NCI-H1105 treated with DMSO at 0.1 percent for 48 hours (cell line): ENCODE measurements at regions not wholly inside any gene's neighbourhood (a gene's known extent, or its start where the extent isn't known, plus 50 kb on each side); places are given as distances from the start of the nearest gene placed in this dataset.

Experiments
- DNase-seq: peaks from one replicate; lab custom pipeline; 2025; lab: John Stamatoyannopoulos, UW

GRCh38 chr15:47366884-47367283 is 350.4 kb upstream of the SEMA6D start:
- no peak for DNase-seq

GRCh38 chr15:47367726-47368390 is 349.4 kb upstream of the SEMA6D start:
- DNase-seq: no peak

GRCh38 chr15:47371939-47372338 is 345.4 kb upstream of the SEMA6D start:
- no peak for DNase-seq

- no peak for DNase-seq
Measured at GRCh38 chr15:47374222-47374621, 343.1 kb upstream of the SEMA6D start.

GRCh38 chr15:47376190-47376589 is 341.1 kb upstream of the SEMA6D start:
- no peak for DNase-seq

- no peak for DNase-seq
Measured at GRCh38 chr15:47377465-47377864, 339.8 kb upstream of the SEMA6D start.

- DNase-seq: no peak
Measured at GRCh38 chr15:47378527-47378926, 338.8 kb upstream of the SEMA6D start.

GRCh38 chr15:47383102-47383501 is 334.2 kb upstream of the SEMA6D start:
- no peak for DNase-seq

- no peak for DNase-seq
Measured at GRCh38 chr15:47383801-47384200, 333.5 kb upstream of the SEMA6D start.

- no peak for DNase-seq
Measured at GRCh38 chr15:47384341-47384740, 333.0 kb upstream of the SEMA6D start.

GRCh38 chr15:47384776-47385175 is 332.5 kb upstream of the SEMA6D start:
- no peak for DNase-seq

GRCh38 chr15:47386459-47386858 is 330.8 kb upstream of the SEMA6D start:
- no peak for DNase-seq

- DNase-seq: no peak
Measured at GRCh38 chr15:47388299-47388698, 329.0 kb upstream of the SEMA6D start.

- DNase-seq: no peak
Measured at GRCh38 chr15:47390208-47390765, 327.0 kb upstream of the SEMA6D start.

- DNase-seq: no peak
Measured at GRCh38 chr15:47394286-47394809, 323.0 kb upstream of the SEMA6D start.

GRCh38 chr15:47395076-47395475 is 322.2 kb upstream of the SEMA6D start:
- DNase-seq: no peak

GRCh38 chr15:47397655-47398054 is 319.6 kb upstream of the SEMA6D start:
- no peak for DNase-seq

- no peak for DNase-seq
Measured at GRCh38 chr15:47398132-47398531, 319.2 kb upstream of the SEMA6D start.

GRCh38 chr15:47398594-47398993 is 318.7 kb upstream of the SEMA6D start:
- DNase-seq: no peak

GRCh38 chr15:47399100-47399499 is 318.2 kb upstream of the SEMA6D start:
- no peak for DNase-seq

- DNase-seq: no peak
Measured at GRCh38 chr15:47400603-47401002, 316.7 kb upstream of the SEMA6D start.

GRCh38 chr15:47401427-47401826 is 315.9 kb upstream of the SEMA6D start:
- DNase-seq: no peak

GRCh38 chr15:47402829-47403228 is 314.5 kb upstream of the SEMA6D start:
- DNase-seq: no peak

GRCh38 chr15:47404877-47405276 is 312.4 kb upstream of the SEMA6D start:
- DNase-seq: no peak
